Adipocyte (in vitro differentiated cells): ENCODE measurements at regions not wholly inside any gene's neighbourhood (a gene's known extent, or its start where the extent isn't known, plus 50 kb on each side); places are given as distances from the start of the nearest gene placed in this dataset.

Source experiments
- DNase-seq: peaks from one replicate; pipeline ENCODE4 v3.0.0-alpha.2; 2015; ENCODE audit warnings: low read depth
- H3K27me3 ChIP-seq: replicated peaks from 2 replicates; pipeline ENCODE4 v1.7.0; 2013; ENCODE audit warnings: mild to moderate bottlenecking, low read length, moderate library complexity; ENCODE audit not compliant: control insufficient read depth, insufficient read depth
- H3K36me3 ChIP-seq: 2 replicates; pipeline ENCODE4 v1.7.0; 2013; ENCODE audit warnings: low read length, mild to moderate bottlenecking, moderate library complexity; ENCODE audit not compliant: control insufficient read depth, insufficient read depth, severe bottlenecking
- H3K4me1 ChIP-seq: 2 replicates; pipeline ENCODE4 v1.7.0; 2013; ENCODE audit warnings: mild to moderate bottlenecking, low read length, moderate library complexity; ENCODE audit not compliant: control insufficient read depth, insufficient read depth
- H3K4me3 ChIP-seq: 2 replicates; pipeline ENCODE4 v1.7.0; 2013; ENCODE audit warnings: mild to moderate bottlenecking, low read length, moderate library complexity
- H3K9ac ChIP-seq: 2 replicates; pipeline ENCODE4 v1.7.0; 2013; ENCODE audit warnings: mild to moderate bottlenecking, low read length, moderate library complexity
- H3K9me3 ChIP-seq: 2 replicates; pipeline ENCODE4 v1.7.0; 2013; ENCODE audit warnings: mild to moderate bottlenecking, low read length, moderate library complexity; ENCODE audit not compliant: control insufficient read depth

GRCh38 chr1:5448486-5448885 lies 543.7 kb downstream of the NPHP4 start:
- Histone ChIP-seq H3K4me1 (no peaks in the 10 kb centered on the region), H3K4me3 (no peak overlapping the region), H3K9me3 (no peaks in the 10 kb centered on the region), H3K9ac (no peak overlapping the region), H3K27me3 (no peaks in the 10 kb centered on the region), H3K36me3 (no peaks in the 10 kb centered on the region)
- DNase-seq = no peak

- no peaks in the 10 kb centered on the region for H3K27me3 ChIP-seq
- no peak overlapping the region for H3K9ac ChIP-seq
- no peaks in the 10 kb centered on the region for H3K4me1 ChIP-seq
- no peak overlapping the region for H3K4me3 ChIP-seq
- no peaks in the 10 kb centered on the region for H3K36me3 ChIP-seq
- no peak for DNase-seq
- no peaks in the 10 kb centered on the region for H3K9me3 ChIP-seq
Measured at GRCh38 chr1:5447503-5447960, 544.7 kb downstream of the NPHP4 start.

- Histone ChIP-seq H3K9ac (no peak overlapping the region), H3K9me3 (peaks cover 4% of the 10 kb centered on the region), H3K27me3 (no peaks in the 10 kb centered on the region), H3K4me3 (no peak overlapping the region), H3K36me3 (no peaks in the 10 kb centered on the region), H3K4me1 (no peaks in the 10 kb centered on the region)
- no peak for DNase-seq
Measured at GRCh38 chr1:5444396-5444795, 547.8 kb downstream of the NPHP4 start.

- no peak for DNase-seq
- no peak overlapping the region for H3K9ac ChIP-seq
- no peaks in the 10 kb centered on the region for H3K27me3 ChIP-seq
- no peaks in the 10 kb centered on the region for H3K4me1 ChIP-seq
- no peak overlapping the region for H3K4me3 ChIP-seq
- H3K36me3 ChIP-seq = no peaks in the 10 kb centered on the region
- H3K9me3 ChIP-seq = peaks cover 7% of the 10 kb centered on the region
Measured at GRCh38 chr1:5436808-5437207, 555.4 kb downstream of the NPHP4 start.

- Histone ChIP-seq H3K9ac (no peak overlapping the region), H3K27me3 (no peaks in the 10 kb centered on the region), H3K9me3 (peaks cover 7% of the 10 kb centered on the region), H3K4me1 (no peaks in the 10 kb centered on the region), H3K4me3 (no peak overlapping the region), H3K36me3 (no peaks in the 10 kb centered on the region)
- no peak for DNase-seq
Measured at GRCh38 chr1:5435414-5435813, 556.8 kb downstream of the NPHP4 start.

DNA sequence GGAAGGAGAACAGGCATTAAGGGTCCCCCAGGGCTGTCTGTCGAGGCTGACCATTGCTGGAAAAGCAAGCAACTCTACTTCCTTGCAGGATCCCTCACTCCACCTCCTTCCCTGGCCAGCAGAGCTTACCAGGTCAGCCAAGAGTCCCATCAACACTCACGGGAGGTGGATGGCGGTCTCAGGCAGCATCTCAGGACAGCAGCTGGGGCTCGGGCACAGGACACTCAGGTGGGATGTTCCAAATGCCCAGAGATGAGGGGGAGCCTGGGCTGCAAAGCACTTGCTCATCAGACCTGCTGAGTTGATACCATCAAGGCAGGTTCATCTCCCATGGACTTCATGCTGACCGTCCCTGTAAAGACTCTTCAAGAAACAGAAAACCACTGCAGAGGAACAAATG lies 559.8 kb downstream of the NPHP4 start:
- H3K9me3 ChIP-seq = no peaks in the 10 kb centered on the region
- no peak overlapping the region for H3K4me3 ChIP-seq
- no peak for DNase-seq
- H3K9ac ChIP-seq = no peak overlapping the region
- peaks cover 3% of the 10 kb centered on the region for H3K27me3 ChIP-seq
- no peaks in the 10 kb centered on the region for H3K36me3 ChIP-seq
- H3K4me1 ChIP-seq = no peaks in the 10 kb centered on the region

DNA sequence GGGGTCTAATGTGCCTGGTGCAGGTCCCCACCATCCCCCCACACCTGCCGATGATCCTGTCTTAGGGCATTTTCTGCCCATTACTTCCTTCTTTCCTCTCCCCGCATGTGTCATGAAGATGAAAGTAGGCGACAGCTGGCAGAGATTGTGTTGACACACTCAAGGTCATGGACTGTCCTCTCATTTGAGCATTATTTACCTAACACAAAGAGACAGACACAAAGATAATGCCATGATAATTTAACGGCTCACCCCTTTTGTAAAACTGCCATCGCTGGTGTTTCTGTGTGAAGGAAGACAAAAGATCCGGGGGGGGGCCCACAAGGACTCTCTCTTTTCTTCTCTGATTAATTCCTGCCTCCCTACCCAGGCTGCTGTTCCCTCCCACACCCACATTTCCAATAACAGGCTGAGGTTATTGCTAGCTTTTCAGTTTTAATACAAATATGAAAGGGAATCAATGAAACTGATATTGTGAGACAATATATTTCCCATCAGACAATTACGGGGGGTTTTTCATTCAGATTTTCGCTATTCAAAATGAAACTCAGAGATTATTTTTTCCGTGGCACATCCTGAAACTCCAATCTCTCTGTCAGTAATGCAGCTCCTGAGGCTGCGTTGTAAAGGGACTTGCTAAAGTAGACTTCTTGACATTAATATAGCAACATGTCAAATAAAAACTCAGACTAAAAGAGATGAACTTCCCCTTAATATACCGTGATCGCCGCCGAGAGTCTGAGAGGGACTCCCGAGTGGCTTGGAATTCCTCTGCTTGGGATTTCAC lies 561.1 kb downstream of the NPHP4 start:
- peaks cover 4% of the 10 kb centered on the region for H3K27me3 ChIP-seq
- no peak overlapping the region for H3K4me3 ChIP-seq
- H3K4me1 ChIP-seq = no peaks in the 10 kb centered on the region
- no peak for DNase-seq
- H3K9ac ChIP-seq = no peak overlapping the region
- H3K9me3 ChIP-seq = no peaks in the 10 kb centered on the region
- H3K36me3 ChIP-seq = no peaks in the 10 kb centered on the region

DNA sequence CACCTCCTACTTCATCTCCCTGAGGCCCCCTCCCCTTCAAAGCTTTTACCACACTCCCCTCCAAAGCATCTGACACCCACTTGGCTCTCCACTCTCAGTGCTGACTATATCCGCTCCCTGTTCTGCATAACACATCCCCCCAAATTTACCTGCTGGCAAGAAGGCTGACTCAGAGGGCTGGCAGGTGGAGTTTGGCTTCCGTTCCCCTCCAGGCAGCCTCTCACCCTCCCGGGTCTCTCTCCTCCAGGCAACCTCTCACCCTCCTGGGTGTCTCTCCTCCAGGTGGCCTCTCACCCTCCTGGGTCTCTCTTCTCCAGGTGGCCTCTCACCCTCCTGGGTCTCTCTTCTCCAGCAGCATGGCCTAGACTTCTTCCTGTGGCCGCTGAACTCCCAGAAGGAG lies 562.1 kb downstream of the NPHP4 start:
- H3K9me3 ChIP-seq = no peaks in the 10 kb centered on the region
- H3K4me1 ChIP-seq = no peaks in the 10 kb centered on the region
- H3K27me3 ChIP-seq = peaks cover 4% of the 10 kb centered on the region
- no peak for DNase-seq
- H3K4me3 ChIP-seq = no peak overlapping the region
- no peaks in the 10 kb centered on the region for H3K36me3 ChIP-seq
- H3K9ac ChIP-seq = no peak overlapping the region

DNA sequence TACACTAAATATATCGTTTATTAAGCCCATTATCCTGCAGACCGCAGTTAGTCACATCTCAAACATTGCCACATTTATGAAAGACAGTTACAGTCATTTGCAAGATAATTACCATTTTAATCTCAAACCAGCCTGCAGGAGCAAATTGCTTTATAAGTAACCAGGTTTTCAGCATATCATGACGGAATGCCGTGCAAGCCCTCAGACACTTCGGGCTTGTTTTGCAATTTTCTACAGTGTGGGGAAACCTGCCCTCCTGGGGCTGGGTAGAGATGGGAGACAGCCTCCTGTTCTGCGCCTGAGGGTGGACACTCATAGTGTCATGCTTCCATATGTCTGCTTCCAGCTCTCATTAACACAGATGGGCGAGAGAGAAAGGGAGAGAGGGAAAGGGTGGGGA lies 563.9 kb downstream of the NPHP4 start:
- no peaks in the 10 kb centered on the region for H3K4me1 ChIP-seq
- no peak for DNase-seq

GRCh38 chr1:5427026-5427613 lies 565.1 kb downstream of the NPHP4 start:
- DNase-seq = no peak
- Histone ChIP-seq H3K9ac (no peak overlapping the region), H3K27me3 (peaks cover 7% of the 10 kb centered on the region), H3K4me3 (no peak overlapping the region), H3K9me3 (no peaks in the 10 kb centered on the region), H3K4me1 (no peaks in the 10 kb centered on the region), H3K36me3 (no peaks in the 10 kb centered on the region)

More for the DNA sequence above, 563.9 kb downstream of the NPHP4 start:
- Histone ChIP-seq H3K9ac (no peak overlapping the region), H3K9me3 (no peaks in the 10 kb centered on the region), H3K36me3 (no peaks in the 10 kb centered on the region), H3K4me3 (no peak overlapping the region), H3K27me3 (peaks cover 4% of the 10 kb centered on the region)

- Histone ChIP-seq H3K36me3 (no peaks in the 10 kb centered on the region), H3K4me3 (no peak overlapping the region), H3K9ac (no peak overlapping the region), H3K4me1 (no peaks in the 10 kb centered on the region), H3K9me3 (no peaks in the 10 kb centered on the region), H3K27me3 (peaks cover 7% of the 10 kb centered on the region)
- no peak for DNase-seq
Measured at GRCh38 chr1:5424802-5425703, 567.2 kb downstream of the NPHP4 start.
